NCI-H1930 (cell line): ENCODE measurements at regions not wholly inside any gene's neighbourhood (a gene's known extent, or its start where the extent isn't known, plus 50 kb on each side); places are given as distances from the start of the nearest gene placed in this dataset.

Experiments used
- DNase-seq, 2 experiments: peaks; one replicate each; lab custom pipeline; 2025; lab: John Stamatoyannopoulos, UW

DNA sequence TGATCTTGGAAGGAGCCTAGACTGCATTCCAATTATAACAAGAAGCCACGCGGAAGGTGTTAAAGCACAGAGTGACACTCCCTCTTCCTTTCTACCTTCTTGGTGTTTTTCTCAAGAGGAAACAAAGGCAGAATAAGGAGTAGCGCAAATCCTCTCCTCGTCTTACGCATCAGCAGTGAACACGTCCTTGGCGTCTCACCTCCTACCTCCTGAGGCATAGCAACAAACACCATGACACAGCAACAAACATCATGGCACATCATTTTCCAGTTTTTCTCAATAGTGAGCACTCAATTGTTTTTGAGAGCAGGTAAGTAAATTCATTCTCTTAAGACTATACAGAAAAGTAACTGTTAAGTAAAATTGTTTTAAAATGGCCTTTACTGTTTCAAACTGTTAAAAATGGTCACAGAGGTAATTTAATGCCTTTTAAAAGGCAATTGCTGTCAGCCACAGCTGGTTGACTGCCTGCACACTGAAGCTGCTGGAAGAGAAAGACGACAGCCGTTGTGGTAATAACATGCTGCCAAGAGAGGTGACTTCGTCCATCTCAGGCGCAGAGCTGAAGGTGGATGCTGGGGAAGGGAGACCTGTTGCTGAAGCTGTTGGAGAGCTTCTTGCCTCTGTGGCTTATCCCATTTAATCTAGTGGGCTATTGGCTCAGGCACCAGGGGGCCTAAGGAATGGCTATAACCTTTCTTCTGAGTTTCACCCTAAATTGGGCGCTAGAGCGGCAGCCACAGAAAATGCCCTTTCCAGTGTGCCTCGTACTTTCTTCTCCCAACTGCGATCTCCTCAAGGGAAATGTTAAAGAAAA lies 703.7 kb downstream of the UQCRFS1 start:
- no peak for DNase-seq

DNA sequence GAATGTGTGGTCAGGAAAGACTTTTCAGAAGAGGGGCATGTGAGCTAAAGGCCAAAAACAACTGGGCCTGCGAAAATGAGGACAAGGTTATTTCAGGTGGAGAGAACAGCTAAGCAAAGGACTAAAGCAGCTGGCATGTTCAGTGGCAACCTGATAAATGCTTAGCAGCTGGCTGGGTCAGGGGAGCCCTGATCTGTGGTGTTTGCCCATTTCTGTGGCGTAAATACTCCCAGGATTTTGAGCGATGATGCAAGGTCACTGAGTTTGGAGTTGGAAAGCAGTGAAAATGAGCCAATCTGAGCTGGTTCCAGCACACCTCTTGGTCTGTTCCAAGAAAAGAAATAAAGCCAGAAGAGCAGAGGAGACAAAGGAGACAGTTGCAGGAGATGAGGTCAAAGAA lies 704.3 kb downstream of the UQCRFS1 start:
- DNase-seq = no peak

DNA sequence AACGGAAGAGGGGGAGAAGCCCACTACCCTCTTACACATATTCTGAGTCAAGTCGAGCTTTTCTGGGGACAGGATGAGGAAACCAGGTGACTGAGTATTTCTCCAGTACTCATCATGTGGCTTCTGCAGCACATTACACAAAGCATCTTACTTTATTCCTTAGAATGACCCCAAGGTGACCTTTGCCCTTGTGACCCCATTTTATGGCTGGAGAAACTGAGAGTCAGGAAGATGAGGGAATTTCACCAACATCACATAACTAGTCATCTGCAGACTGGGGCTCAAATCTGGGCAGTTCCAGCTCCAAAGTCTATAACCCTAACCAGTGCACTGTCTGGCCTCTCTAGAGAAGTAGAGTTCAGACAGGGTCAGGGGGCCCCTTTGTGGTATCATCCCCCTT lies 707.0 kb downstream of the UQCRFS1 start:
- DNase-seq = no peak

DNA sequence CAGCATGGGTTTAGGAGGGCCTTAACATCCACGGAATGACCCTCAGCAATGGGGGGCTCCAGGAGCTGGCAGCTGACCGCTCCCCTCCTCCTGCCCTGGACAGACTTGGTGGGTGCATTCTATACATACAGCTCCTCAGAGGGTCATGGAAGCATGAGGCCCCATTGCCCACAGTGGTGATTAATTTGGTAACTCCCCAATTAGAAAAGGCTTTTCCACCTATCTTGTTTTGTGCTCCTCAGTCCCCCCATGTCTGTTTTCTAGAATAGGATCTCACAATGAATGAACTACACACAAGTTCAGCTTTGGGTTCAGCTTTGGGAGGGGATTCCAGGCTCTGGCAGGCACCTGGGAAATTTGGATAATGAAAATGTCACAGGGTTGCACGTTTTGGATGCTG lies 707.8 kb downstream of the UQCRFS1 start:
- no peak for DNase-seq

DNA sequence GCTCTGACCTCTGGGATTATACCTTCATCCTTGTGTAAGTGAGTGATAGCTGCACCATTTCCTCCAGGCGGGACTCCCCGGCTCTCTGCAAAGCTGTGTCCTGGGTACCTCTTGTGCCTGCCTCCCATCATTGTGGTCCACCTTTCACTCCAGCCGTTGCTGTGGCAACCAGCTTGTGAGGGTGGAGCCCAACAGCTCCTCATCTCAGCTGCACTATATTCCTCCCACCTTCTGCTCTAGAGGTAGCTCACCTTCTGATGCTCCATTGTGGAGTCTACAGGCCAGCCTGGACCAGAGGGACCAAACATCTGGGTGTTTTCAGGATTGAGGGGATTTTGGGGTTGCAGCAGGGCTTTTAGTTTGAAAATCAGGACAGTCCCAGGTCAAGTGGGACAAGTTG lies 708.2 kb downstream of the UQCRFS1 start:
- DNase-seq = no peak

DNA sequence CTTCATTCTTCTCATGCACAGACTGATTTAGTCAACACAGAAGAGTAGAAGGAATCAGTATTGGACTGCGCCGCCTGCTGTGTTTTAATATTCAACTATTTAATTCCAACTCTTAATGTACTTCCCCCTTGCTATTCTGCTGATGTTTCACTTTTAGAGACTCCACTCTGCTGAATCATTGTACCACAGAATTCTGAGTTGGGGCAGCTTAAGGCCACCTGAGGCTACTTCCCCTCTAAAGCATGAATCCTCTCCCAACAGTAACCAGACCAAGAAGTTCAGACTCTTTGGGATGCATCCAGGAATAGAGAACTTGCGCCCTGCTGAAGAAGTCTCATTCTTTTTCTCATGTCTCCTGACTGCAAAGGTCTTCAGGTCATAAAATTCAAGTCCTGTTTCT lies 708.8 kb downstream of the UQCRFS1 start:
- DNase-seq = no peak

DNA sequence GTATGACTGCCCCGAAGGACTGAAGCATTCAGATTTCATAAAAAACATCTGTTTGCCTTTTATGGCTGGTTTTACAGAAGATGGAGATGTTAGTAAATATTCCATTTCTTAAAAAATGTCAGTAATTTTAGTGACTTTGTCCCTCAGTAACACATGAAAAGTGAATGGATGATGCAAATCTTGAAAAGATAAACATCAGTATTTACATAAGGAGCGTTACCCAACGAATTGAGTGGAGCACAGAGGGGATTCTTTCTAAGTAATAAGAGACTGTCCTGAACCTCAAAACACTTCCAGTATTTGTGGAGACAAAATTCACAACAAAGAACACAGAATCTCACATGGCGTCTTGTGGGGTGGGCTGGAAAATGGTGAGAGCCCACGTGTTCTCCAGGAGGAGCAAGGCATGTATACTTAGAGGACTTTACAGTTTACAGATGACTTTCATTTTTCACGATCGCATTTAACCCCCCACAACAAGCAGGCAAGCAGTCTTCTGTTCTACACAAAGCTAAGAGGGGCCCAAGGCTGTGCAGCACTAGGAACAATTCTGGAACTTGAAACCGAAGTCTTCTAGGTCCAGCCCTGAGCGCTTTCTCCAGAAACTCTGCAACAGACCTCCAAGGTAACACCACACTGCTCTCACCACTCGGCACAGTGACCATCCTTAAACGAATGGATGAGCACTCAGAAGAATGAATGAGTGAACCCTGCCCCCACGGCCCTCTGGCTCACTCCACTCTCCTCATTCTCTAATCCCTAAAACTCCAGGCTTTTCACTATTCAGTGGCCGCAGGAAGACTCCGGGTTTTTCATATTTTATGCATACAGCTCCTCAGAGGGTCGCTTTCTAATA lies 709.8 kb downstream of the UQCRFS1 start:
- no peak for DNase-seq

DNA sequence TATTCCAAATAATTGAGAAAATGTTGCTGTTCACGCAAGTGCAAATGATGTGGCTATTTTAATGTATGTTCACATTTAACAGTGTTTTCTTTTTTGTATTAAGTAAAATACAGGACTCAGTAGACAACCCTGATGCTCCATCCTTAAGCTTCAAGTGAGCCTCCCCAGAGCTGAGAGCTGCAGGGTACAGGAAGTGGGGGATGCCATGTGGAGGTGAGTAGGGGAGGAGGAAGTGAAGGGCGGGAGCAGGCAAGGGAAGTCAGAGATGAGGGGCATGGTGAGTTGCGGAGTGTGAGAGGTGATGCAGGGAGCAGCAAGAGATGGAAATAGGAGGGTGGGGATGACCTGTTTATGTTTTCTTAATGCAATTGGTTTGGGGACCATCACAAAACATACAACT lies 711.0 kb downstream of the UQCRFS1 start:
- DNase-seq = no peak

DNA sequence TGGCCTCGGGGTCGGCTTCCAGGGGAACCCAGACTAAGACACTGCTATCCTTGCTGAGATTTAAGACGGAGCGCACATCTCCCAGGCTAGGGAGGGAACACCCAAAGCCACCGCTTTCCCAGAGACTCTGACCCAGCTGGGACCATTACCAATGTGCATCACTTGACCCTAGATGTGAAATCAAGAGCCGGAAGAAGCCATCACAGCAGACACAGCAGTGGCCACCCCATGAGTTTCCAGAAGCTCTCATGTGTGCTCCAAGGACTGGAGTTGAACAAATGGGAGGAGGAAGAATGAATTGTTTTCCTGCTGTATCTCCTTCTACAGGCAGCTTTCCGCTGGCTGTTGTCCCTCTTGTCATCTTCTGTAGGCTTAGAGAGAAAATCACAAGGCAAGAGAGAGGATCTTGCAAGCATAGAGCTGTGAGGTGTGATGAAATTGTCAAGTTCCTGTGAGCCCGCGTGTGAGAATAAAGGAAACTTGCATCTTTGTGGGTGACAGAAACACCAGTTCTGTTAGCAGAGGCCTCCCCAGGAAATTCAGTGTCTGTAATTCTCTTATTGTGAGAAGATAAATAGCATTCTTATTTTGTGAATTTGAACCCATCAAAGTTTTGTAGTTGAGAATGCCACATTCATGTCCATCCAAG lies 711.8 kb downstream of the UQCRFS1 start:
- DNase-seq = no peak

DNA sequence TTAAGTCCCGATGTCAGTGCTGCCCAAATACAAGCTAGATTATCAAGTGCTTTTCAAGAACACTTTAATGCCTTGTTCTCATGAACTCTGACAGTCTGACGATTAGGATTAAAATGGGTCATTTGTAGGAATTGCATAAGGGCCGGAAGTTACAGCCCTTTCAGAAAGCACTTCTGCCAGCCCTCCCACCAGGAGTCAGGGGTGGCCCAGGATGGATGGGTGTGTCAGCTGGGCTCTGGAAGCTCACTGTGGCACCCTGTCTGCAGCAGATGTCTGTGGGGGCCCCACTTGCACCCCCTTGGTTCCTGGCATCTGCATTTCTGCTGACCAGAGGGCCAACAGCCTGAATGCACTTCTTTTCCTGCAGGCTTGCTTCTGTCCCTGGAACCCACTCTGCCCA lies 712.7 kb downstream of the UQCRFS1 start:
- DNase-seq = no peak

DNA sequence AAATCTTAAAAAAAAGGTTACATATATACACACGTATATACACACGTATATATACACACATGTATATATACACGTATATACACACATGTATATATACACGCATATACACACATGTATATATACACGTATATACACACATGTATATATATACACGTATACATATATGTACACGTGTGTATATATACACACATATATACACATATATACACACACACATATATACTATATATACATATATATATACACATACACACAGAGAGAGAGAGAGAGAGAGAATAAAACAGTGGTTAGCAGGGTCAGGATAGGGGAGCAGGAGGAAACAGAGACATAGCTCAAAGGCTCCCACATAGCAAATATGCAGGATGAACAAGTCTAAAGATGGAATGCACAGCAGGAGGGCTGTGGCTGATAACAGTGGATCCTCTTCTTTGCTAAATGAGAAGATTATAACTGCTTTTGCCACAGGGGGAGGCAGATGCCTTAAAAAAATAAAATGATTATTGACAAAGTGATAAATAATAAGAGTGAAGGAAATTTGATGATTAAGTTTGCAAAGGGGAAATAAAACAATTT lies 714.5 kb downstream of the UQCRFS1 start:
- DNase-seq = no peak

DNA sequence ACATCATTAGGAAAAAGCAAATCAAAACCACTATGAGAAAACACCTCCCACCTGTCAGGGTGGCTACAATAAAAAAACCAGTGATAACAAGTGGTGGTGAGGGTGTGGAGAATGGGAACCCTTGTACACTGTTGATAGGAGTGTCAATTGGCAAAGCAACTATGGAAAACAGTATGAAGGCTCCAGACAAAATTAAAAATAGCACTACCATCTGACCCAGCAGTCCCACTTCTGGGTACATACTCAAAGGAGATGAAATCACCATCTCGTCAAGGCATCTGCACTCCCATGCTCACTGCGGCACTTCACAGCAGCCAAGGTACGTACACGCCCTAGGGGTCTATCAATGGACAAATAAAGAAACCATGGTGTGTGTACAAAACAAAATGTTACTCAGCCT lies 715.1 kb downstream of the UQCRFS1 start:
- no peak for DNase-seq

DNA sequence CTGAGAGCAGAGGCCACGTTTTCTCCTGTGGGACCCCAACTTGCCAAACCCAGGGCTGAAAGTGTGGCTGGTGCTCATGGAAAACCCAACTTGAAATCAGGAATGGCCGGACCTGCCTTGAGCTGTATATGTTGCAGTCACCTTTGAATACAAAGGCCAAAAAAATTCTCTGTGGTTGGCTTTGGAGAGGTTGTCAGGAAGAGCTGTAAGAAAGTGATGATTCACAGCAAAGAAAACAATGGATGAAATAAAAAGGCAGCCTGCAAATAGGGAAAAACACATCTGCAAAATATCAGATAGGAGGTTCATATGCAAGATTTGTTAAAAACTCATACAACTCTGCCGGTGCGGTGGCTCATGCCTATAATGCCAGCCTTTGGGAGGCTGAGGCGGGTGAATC lies 715.8 kb downstream of the UQCRFS1 start:
- DNase-seq = no peak

DNA sequence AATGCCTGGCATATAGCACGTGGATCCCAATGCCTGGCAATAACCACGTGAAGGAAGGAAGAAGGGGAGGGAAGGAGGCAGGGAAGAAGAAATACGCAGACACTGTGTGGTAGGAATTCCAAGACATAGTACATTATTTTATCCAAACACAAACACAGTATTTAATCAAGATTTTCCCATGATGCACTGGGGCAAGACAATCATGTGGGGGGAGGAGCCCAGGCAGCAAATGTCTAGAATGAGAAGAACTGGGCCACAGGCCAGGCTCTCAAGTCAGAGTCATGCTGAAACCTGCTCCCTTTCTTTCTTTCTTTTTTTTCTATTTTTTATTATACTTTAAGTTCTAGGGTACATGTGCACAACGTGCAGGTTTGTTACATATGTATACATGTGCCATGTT lies 717.9 kb downstream of the UQCRFS1 start:
- no peak for DNase-seq

DNA sequence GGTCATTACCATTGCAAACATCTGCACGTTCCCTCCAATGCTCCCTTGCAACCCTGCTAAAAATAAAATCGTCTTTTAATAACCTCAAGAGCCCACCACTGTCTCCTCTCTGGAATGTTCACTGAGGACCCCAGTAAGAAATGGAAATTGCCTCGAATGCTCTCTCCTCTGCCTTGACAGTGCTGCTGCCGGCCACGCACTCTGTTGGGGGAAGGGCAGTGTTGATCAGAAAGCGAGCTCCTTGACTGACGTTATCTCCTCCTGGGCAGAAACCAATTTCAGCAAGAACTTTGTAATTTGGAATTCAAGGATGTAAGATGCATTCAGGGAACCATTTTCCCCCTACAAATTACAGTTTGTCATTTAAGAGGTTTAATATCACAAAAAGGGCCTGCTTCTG lies 718.5 kb downstream of the UQCRFS1 start:
- no peak for DNase-seq

DNA sequence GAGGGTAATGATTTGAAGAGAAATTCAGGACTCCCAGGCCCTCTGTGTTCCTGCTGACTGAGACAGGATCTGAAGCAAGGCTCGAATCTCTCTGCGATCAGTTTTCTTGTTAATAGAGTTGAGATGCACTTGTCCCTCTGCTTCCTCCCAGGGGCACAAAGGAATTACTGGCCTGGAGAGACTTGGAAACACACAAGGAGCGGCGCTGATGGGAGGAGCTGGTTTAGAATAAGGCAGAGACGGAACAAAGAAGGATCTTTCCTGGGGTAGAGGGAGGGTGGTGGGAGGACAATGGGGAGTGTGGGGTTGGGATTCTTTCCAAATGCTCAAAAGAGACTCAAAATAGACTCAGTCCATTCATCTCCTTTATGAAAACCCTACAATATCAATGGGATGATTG lies 719.1 kb downstream of the UQCRFS1 start:
- no peak for DNase-seq

DNA sequence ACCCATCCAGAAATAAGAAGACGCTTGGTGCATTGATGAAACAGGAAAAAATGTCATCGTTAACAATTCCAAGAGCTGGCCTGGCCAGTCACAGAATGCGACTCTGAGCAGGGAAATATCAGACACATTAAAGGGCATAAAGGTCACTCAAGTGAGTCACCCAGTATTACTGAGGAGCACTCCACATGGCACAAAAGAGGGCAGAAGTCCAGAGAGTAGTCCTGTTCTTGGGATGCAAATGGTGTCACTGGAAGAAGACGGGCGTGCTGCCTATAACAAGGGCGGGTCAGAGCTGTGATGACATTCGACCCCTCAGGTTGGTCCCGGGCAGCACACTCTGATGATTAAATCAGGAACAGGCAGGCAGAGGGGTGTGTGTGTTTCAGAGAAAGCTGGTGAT lies 720.3 kb downstream of the UQCRFS1 start:
- DNase-seq = no peak

DNA sequence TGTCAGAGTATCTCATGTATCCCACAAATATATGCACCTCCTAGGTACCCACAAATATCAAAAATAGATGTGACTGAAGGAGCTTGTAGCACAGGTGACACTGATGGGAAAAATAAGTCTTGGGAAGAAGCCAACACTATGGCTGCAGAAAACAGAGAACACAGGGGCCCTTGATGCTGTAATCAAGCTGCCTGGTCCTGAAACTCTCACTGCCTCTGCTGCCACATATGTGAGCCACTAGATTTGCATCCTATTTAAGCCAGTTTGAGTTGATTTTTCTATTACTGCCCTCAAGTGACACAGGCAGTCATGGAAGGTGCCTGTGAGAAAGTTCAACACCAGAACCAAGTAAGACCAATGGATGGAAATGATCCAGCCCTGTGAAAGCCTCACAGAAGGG lies 720.8 kb downstream of the UQCRFS1 start:
- no peak for DNase-seq

DNA sequence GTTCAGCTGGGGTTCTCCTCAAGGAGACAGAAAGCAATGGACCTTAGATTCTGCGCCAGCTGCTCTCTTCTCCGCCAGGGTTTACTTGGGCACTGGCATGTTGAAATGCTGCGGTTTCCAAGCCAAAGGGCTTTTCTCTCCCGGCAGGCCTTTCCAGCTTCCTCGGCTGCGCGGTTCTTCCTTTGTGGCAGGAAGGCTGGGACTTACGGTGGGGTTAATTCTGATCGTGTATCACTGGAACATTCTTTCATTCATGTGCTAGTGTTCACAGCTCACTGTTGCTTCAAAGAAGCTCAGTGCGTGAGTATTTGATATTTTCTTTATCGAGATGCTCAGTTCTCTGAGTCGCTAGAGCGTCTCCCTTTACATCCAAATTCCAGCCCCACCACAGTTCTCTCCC lies 723.2 kb downstream of the UQCRFS1 start:
- DNase-seq = no peak

DNA sequence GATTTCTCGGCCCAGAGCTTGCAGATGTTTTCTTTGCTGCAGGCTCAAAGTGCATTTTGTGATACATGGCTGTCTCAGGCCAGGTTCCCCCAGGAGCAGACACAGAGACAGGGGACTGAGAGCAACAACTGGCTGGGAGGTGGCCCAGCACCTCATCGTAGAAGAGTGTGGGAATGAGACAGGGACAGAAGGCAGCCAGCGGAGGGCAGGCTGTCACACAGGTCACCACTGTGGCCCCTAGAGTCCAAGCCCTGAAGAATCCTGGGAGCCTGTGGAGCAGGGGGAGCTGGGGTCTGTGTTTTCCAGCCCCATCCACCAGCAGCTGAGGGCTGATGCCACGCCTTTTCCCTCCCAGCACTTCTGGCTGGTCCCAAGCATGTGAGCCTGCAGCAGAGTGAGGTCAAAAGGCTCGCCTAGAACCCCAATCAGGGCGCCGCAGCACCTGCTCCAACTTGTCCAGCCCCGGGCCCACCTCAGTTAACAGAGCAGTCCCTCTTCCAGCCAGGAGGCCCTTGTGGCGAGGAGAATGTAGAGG lies 723.8 kb downstream of the UQCRFS1 start:
- DNase-seq = no peak

DNA sequence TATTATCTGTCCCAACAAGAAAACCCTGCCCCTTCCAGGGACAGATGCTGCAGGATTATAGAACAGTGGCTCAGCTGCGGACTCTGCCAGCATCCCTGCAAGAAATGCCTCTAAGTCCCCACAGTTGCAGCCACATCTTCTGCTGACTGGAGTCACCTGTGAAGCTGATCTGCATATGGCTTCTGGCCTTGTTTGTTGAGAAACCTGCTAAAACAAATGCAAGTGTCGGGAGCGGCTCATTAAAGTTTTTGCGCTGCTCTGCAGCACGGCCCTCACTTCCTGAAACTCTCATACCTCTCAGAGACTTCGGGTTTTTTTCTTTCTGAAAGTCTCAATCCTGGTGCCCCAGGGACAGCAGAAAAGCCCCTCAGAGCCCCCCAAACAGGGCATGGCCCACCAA lies 725.0 kb downstream of the UQCRFS1 start:
- DNase-seq = no peak

DNA sequence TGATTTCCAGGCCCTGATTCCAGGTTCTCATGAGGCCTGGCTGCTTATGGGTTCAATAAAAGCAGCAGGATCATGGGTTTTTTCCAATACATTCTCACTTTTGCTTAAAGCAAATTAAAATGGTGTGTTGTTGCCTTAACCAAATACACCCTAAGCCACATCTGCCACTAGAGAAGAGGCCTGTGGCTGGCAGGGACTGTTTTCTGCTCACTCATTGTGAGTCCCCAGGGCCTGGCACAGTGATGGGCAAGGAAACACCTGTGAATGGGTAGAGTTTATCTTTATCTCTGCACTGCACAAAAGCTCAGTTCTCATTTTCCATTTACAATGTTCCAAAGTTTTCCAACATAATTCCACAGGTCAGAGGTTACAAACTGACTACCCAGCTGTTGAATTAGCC lies 726.0 kb downstream of the UQCRFS1 start:
- no peak for DNase-seq
